Esophagus muscularis mucosa (tissue), 4 donors: ENCODE measurements at regions not wholly inside any gene's neighbourhood (a gene's known extent, or its start where the extent isn't known, plus 50 kb on each side); places are given as distances from the start of the nearest gene placed in this dataset.

Experiments used
- EP300 ChIP-seq: sonication (generic); formaldehyde crosslinking; IDR thresholded peaks from one replicate; pipeline ENCODE4 v1.6.1; 2017; ENCODE audit warnings: antibody characterized with exemption
- POLR2A ChIP-seq: fragments of 450-650 bp; IDR thresholded peaks from one replicate; pipeline ENCODE4 v1.6.1; 2017; ENCODE audit warnings: antibody characterized with exemption, moderate library complexity, mild to moderate bottlenecking, low read depth
- POLR2AphosphoS5 ChIP-seq, 2 donors: sonication (generic); formaldehyde crosslinking; IDR thresholded peaks; one replicate each; pipeline ENCODE4 v1.6.1; 2017; ENCODE audit warnings: antibody characterized with exemption in 2 of 2
- TF ChIP-seq, protein P1 (sequence below), 3 experiments: fragments of 200-600 bp in 2 of 3; fragments of 450-650 bp in 1 of 3; sonication (generic) in 2 of 3; IDR thresholded peaks; one replicate each; pipeline ENCODE4 v1.5.1; 2017 to 2019; ENCODE audit warnings: antibody characterized with exemption in 3 of 3, mild to moderate bottlenecking in 2 of 3, moderate library complexity in 1 of 3

DNA sequence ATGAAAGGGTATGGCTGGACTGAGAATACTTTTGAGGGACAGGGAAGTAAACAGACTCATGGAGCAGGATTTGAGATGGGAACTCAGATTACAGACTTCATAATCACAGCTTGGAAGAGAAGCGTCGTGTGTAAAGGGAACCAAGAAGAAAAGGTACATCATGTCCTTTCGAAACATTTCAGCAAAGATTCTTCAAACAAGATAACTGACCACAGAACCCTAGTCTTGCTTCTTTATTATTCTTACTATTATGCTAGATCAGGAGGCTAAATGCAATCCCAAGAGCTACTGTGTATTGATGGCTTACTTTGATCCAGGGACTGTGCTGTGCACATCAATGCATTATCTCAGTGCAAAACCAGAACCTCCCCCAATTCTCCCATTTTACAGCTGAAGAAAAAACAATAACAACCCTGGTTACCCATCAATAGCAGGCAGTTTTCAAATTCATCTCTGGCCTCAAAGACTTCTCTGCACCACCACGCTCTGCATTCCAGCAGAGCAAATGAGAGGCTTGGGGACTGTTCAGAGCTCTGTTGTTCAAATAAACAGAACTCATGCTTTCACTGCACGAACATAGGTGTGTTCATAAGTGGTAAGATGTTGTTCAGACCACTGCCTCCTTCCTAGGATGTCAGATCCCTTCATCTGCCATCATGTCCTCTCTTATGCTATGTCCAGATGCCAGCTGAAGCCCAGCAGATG is 104.8 kb upstream of the NAV2 start:
- TF ChIP-seq, protein P1, sequence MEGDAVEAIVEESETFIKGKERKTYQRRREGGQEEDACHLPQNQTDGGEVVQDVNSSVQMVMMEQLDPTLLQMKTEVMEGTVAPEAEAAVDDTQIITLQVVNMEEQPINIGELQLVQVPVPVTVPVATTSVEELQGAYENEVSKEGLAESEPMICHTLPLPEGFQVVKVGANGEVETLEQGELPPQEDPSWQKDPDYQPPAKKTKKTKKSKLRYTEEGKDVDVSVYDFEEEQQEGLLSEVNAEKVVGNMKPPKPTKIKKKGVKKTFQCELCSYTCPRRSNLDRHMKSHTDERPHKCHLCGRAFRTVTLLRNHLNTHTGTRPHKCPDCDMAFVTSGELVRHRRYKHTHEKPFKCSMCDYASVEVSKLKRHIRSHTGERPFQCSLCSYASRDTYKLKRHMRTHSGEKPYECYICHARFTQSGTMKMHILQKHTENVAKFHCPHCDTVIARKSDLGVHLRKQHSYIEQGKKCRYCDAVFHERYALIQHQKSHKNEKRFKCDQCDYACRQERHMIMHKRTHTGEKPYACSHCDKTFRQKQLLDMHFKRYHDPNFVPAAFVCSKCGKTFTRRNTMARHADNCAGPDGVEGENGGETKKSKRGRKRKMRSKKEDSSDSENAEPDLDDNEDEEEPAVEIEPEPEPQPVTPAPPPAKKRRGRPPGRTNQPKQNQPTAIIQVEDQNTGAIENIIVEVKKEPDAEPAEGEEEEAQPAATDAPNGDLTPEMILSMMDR (IDR thresholded peaks at IDR 0.05), result no peak
- TF ChIP-seq POLR2A, result no peak
- TF ChIP-seq POLR2AphosphoS5 (IDR thresholded peaks at IDR 0.05), result no peak
- no peak for TF ChIP-seq EP300
